Transverse colon (tissue), 3 donors: ENCODE measurements at regions not wholly inside any gene's neighbourhood (a gene's known extent, or its start where the extent isn't known, plus 50 kb on each side); places are given as distances from the start of the nearest gene placed in this dataset.

ENCODE experiments used
- EP300 ChIP-seq: sonication (generic); formaldehyde crosslinking; IDR thresholded peaks from one replicate; pipeline ENCODE4 v1.6.1; 2017; ENCODE audit warnings: antibody characterized with exemption, low read depth
- TF ChIP-seq, protein P1 (sequence below), 5 experiments: fragments of 200-600 bp in 3 of 5; fragments of 450-650 bp in 2 of 5; sonication (generic) in 3 of 5; IDR thresholded peaks; 1 replicate in 2 of 5; 2 replicates in 3 of 5; pipeline ENCODE4 v1.5.1; 2016 to 2017; ENCODE audit warnings: antibody characterized with exemption in 5 of 5, inconsistent platforms in 3 of 5, mild to moderate bottlenecking in 2 of 5, moderate library complexity in 1 of 5

DNA sequence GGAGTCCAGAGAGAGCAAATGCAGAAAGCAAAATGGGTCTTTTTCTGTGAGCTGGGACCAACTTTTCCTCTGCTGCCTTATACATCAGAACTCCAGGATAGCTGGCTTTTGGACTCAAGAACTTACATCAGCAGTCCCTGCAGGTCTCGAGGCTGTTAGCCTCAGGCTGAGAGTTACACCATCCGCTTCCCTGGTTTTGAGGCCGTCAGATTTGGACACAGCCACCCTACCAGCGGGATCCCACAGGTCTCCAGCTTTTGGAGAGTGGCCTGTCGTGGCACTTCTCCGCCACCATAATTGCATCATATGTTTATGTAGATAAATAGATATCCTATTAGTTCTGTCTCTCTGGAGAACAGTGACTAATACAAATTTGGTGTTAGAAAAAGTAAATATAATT lies 64.2 kb downstream of the TRIL start:
- TF ChIP-seq, protein P1, sequence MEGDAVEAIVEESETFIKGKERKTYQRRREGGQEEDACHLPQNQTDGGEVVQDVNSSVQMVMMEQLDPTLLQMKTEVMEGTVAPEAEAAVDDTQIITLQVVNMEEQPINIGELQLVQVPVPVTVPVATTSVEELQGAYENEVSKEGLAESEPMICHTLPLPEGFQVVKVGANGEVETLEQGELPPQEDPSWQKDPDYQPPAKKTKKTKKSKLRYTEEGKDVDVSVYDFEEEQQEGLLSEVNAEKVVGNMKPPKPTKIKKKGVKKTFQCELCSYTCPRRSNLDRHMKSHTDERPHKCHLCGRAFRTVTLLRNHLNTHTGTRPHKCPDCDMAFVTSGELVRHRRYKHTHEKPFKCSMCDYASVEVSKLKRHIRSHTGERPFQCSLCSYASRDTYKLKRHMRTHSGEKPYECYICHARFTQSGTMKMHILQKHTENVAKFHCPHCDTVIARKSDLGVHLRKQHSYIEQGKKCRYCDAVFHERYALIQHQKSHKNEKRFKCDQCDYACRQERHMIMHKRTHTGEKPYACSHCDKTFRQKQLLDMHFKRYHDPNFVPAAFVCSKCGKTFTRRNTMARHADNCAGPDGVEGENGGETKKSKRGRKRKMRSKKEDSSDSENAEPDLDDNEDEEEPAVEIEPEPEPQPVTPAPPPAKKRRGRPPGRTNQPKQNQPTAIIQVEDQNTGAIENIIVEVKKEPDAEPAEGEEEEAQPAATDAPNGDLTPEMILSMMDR (IDR thresholded peaks at IDR 0.05): no peak
- TF ChIP-seq EP300: no peak
